MV-4-11 (cell line): ENCODE measurements at regions not wholly inside any gene's neighbourhood (a gene's known extent, or its start where the extent isn't known, plus 50 kb on each side); places are given as distances from the start of the nearest gene placed in this dataset.

Source experiments
- DNase-seq: peaks from one replicate; lab custom pipeline; 2025; lab: John Stamatoyannopoulos, UW

DNA sequence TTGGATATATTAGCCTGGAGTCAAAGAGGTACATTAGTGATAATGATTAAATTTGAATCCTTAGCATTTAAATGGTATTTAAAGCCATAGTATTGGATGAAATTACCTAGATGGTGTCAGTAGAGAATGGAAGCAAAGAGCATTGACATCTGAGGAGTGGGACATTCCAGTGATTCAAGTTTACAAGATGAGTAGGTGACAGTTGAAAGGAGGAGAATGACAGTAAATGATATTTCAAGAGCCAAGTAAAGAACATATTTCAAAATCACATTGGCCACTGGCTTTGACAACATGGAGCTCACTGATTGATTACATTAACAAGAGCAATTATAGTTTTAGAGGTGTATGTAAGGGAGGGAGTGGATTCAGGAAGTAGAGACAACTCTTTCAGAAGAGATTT, 93.9 kb upstream of the MEF2C start:
- DNase-seq, result no peak

DNA sequence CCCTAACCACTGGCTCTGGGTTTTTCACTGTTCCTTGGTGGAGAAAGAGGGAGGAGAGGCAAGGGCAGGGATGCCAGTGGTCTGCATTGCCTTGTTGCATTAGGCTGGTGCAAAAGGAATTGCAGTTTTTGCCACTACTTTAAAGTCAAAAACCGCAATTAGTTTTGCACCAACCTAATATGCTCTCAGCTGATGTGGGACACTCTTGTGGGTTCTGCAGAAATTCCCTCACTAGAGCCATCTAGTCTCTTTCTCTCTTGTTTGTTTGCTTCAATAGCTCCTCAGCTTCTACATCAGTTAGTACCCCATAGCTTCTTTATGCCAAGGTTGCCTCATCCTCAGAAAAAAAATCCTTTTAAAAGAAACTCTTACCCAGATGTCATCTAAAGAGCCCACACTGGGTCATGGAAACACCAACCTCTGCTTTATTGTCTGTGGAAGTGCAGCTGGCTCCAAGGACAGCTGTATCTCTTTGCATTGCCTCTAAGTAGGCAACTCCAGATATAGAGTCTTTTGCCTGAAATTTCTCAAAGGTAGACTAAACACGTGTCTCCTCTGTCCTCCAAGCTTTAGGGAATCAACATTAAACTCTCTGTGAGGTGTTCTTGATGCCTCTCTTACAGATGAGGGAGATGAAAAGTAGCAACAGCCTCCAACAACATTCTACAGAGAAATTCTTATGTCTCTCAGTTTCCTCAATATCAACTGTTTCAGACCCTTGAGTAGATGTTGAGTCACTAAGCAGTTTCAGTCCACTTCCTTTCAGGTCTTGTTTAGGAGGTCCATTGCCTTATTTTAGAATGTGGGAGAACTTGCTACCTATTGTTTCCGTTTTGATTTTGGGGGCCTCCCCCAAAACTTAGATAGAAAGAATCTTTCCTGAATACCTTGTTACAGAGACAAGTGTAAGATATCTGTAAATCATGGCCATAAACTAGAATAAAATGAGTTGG, 84.9 kb upstream of the MEF2C start:
- no peak for DNase-seq

DNA sequence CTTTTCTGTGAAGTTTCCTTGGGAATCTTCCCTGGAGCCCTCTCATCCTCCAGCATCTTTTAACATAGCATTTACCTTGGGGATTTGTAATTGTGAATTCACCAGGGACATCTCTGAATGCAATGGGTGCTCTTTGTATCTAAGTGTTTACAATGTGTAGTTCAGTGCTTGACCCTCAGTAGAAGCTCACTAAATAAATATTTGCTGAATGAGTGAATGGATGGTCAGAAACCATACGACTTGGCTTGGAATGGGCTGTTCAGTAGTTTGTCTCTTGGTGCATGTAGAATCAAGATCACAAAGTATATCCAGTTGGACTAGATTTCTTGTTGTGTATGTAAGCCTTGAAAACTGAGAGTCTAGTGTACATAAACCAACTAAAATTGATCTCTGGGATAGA, 81.8 kb upstream of the MEF2C start:
- DNase-seq, result no peak

DNA sequence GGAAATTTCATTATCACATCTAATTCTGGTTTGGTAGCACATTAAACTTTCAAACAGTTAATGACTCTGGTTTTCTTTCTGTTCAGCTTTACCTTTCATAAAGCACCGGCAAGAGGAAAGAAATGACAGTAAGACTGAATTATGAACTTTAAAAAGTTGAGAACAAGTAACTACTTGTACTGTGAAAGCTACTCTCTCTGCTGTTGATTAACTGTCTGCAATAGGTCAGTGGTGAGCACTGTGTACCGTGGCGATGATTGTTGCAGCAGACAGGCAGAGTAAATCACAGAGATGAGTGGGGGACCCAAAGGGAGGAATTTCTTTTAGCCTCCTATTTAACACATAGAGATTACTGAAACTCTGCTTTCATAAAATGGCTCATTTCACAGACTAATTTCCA, 74.0 kb upstream of the MEF2C start:
- DNase-seq, result no peak

DNA sequence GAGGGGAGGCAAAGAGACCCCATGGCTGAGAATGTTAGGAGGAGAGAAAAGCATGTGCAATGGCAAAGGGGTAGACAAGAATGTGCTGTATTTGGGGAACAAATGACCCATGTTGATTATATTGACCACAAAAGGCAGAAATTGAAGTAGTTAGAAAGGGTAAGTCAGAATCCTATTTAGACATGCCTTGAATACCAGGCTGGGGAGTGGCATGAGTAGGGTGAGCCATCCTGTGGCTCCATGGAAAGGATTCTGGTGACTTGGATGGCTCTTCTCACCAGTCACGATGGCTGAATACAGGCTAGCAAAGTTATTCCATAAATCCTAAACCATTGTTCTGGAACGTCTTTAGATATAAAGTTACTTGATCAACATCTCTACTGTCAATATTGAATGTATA, 73.4 kb upstream of the MEF2C start:
- no peak for DNase-seq

DNA sequence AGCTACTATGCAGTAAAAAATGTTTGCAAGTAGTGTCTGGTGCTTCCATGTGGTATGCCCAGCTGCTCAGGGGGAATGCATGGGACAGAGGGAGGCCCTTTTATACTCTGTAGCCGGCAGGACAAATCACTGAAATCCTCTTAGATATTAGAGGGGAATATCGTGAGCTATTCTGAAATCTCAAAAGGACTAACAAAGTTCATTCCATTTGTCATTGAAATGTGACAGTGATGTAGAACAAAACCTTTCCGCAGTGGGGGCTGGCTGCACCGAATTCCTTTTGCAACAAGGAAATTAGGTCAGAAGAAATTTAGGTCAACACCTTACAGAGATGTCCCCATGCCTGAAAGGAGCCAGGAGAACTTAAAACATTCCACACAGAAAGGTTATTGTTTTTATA, 72.4 kb upstream of the MEF2C start:
- no peak for DNase-seq

DNA sequence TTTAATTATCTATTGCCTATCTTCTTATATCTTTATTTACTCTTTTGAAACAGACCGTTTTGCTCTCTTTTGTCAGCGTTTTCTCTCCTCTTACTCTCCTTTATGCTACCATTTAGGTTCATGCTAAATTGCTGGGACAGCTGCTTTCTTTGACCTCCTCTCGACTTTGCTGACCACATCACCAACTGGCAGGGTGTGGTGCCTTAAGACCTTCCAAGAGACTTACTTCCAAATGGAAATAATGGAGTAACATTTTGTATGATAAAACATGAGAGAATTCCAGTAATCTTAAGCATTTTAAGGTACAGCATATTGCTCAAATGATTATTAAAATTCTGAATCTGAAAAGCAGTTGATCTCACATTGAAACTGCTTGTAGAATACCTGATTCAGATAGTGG, 71.5 kb upstream of the MEF2C start:
- no peak for DNase-seq

DNA sequence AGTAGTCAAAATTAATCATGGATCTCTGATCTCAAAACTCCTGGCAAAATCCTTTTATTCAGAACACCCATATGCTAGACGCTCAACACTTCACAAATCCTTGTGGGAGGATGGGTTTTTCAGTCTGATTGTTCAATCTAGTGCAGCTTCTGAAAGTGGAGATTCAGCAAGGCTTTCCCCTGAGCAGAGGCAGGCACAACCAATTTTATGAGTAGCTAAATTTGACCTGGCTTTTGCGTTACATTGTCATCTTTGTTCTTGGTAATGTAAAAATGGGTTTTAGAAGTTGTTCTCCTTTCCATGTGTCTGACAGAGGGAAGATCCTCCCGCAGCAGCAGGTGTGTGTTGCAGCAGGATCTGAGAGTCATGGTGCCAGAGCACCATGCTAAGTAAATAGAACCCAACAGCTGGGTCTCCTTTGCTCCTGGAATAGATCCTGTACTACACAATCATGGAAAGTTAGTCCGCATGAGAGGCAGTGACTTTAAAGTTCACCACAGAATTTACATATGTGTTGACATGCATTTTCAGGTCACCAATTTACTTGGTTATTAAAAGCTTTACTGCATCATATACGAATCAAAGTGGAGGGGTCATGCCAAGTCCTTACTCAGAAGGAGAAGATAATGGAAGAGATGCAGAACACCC, 70.1 kb upstream of the MEF2C start:
- no peak for DNase-seq

DNA sequence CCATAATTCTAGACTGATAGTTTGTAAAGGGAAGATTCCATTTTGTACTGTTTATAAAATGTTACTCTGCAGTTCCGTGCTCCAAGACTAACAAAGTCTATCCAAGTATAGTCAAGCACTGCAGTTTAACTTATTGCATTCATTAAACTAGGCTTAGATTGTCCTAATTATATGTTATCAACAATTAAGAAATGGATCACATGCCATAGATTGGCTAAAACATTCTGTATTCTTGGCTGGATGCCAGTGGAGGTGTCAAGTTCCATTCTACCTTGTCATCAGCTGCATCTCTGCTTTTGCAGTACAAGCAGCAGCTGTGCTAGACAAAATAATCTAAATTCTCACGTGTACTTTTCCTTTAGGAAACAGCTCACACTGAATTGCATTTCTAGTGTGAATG, 69.4 kb upstream of the MEF2C start:
- DNase-seq, result no peak

DNA sequence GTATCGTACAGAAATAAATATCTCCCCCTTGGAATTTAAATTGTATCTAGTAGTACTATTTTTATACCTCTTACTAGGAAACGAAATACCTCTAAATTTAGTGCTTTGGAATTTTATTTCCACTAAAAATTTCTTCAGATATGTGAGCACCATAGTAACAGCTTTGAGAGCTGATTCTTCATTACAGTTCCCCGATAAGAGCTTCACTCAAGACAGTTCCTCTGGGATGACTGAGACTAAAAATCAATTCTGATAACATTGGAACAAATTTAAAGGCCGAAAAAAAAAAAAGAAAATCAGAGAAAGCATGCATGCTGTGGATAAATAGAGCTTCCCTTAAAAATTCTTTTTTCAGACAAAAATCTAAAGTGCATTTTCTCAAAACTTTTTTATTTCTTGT, 68.5 kb upstream of the MEF2C start:
- DNase-seq, result no peak

DNA sequence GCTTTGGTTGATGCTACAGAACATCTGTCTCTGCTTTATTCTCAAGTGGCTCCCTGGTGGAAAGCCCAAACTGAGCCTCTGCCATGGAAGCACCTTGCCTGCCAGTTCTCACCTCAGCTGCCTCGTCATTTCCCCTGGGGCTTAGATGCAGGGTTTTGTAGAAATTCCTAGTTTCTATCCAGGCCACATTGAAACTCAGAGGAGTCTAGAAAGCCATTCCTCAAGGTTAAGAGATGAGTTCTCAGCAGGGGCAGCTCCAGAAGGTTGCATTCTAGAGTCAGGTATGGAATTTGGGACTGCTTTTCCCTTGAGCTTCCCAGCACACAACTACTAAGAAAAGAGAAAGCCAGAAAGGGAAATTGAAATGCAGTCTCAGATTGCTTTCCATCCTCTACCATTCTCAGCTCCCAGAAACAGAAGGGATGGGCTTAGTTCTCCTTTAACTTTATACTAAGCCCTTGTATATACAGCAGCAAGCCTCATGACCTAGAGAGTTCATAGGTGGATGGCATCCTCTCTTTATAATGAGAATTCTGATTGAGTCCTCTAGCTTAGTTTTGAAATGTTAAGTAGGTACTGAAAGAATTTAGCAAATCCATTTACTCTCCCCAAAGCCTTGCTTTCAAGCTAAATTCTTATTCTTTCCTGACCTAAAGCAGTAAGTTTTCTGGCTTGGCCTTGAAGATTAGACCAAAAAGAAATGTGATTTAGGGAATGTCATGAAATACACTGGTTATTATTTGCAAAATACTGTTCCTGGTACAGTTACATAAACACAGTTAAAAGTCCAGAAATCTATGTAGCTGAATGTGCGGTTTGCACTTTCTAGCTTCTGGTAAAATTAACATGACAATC, 66.0 kb upstream of the MEF2C start:
- no peak for DNase-seq

DNA sequence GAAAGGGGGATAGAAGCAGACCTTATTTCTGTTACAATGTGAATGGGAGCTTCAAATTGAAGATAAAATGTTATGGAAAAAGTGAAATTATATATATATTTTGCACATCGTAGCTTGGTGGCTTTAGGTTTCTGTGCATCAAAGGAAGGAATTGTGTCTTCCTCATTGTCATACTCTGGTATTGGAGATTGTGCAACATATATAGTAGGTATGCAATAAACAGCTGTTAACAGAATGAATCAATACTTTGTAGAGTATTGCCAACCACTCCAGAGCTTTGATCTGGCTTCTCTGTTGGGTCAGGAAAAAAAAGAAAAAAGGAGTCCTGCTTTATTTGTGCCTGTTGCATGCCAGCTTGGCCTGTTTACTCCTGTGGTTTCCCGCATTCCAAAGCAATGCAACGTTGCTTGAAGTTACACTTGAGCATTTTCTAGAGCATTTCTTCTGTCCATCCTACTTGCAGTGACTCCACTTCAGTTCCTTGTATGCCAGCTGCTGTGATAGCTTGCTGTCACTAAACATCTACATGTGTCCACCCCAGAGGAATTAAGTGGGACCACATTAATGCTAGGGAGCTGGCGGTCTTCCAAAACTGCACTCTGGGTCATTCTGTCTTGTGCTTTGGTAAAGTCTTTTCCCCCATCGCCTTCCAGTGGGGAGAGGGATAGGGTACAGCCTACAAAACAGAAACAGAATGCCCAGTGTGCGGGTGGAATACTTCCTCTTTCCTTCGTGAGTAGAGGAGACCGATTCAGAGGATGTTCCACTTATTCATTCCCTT, 62.0 kb upstream of the MEF2C start:
- DNase-seq, result peak; percentile 60

DNA sequence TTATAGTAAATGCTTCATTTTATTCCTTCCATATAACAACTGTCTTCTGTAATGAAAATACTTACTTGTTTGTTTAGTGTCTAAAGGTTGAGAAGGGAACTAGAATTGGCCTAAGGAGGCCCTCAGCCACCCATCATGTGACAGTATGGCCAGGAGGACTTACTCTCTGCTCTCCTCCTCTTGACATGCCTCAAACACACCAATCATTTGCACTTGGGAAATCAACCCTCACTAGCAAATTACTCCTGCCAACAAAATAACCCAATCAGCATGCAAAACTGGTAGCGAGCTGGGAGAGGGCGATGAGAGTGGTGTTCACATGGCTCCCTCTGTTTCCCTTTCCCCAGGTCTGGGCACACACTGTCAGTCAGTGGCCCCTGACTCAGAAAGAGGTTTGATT, 58.6 kb upstream of the MEF2C start:
- no peak for DNase-seq

DNA sequence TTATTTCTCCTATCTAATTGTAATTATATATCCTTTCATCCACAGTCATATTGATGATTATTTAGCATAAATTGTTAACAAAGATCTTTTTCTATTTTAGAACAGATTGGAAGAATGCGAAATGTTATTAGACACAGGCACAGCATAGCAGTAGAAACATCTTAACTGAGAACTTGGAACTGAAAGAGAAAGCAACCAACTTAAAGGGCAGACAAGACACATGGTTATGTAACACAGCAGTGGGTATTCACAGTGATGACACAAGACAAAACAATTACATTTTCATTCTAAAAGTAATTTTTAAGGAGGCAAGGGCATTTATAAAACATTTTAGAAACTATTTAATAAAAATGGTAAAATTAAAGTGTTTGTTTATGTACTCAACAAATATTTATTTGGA, 57.7 kb upstream of the MEF2C start:
- peak; percentile 34 for DNase-seq

DNA sequence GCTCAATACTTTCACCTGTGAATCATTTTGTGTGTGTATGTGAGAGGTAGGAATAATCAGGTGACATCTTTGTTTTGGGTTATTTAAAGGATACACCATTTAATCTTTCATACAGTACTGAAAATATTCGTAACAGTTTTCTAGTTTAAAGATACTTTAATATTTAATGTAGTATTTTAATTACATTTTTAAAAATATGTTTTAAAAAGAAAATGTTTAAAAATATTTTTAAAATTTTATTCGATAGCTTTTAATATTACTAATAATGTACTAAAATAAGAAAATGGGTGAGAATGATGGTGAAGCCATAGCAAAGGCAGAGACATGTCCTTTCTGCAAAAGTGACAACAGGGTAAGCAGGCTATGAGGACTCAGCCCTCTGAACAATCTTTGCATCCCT, 56.3 kb upstream of the MEF2C start:
- no peak for DNase-seq

DNA sequence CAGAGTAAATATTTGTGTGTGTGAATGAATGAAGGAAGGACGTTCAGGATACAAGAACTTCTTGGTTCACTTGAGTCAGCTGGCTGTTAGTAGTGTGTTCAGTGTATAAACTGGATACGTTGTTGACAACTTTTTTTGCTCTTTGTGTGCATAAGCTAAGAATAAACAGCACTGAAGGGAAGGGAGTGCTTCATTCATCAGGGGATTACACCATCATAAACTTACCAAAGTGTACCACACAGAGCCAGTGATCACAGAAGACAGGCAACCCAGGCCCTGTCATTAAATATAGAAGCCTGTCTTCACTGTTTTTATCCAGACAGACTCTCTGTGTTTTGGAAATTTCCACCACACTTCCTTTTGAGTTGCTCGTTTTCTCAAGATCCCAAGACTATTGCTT, 55.5 kb upstream of the MEF2C start:
- no peak for DNase-seq

DNA sequence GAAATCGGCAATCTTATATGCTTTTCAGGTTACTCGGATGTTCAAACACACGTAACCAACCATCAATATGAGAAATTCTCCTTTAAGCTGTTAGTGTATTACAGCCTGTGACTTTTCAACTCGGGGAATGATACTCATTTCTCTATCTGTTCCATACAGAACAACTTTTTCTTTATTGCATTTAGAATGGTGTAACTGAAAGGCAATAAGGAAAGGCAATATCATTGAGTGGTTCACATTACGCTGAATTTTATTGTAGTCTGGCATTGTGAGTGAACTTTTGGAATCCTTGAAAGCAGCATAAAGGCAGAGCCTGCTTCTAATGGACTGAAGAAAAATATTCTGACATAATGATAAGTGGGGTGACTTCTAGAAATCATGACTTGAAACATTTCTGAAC, 54.4 kb upstream of the MEF2C start:
- DNase-seq, result no peak

DNA sequence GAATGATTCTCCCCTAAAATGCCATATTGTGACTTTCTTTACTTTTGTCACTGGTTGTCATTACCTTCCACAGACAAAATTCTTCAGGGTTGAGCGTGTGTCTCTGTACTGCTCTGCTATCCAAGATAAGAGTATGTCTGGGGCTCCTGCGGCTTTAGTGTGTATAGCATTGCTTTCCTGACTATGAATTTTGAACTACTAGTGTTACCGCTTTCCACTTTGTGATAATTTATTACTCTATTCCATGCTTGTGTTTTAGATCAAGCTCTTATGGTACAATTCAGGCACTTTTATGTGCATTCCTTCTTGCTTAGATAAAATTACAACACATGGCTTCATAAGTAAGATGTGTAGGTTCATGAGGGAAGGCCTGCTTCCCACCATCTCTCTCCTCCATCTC, 51.5 kb upstream of the MEF2C start:
- DNase-seq, result no peak
